ENCODE measurements at regions not wholly inside any gene's neighbourhood (a gene's known extent, or its start where the extent isn't known, plus 50 kb on each side); places are given as distances from the start of the nearest gene placed in this dataset.
A peak's percentile ranks its signal among the peaks of the same experiment; 100 is the strongest.

DNA sequence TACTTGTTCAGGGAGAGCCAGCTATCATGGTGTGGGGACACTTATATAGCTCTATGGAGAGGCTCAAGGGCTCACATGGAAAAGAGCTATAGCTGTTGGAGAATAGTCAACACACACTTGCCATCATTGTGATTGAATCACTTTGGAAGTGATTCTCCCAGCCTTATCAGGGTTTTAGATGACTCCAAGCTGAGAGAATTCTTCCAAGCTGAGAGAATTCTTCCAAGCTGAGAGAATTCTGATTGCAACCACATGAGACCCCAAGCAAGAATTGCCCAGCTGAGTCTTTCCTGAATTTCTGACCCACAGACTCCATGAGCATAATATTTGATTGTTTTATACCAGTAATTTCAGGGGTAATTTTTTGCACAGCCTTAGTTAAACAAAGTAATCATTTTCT is 1318.3 kb upstream of the RAG2 start:
- H3K9me3 Mint-ChIP-seq (ENCODE audit: low read depth), result no peaks in the 10 kb centered on the region
- no peaks in the 10 kb centered on the region for H3K4me1 Mint-ChIP-seq (ENCODE audit: low read depth)
- TF ChIP-seq, protein P1, sequence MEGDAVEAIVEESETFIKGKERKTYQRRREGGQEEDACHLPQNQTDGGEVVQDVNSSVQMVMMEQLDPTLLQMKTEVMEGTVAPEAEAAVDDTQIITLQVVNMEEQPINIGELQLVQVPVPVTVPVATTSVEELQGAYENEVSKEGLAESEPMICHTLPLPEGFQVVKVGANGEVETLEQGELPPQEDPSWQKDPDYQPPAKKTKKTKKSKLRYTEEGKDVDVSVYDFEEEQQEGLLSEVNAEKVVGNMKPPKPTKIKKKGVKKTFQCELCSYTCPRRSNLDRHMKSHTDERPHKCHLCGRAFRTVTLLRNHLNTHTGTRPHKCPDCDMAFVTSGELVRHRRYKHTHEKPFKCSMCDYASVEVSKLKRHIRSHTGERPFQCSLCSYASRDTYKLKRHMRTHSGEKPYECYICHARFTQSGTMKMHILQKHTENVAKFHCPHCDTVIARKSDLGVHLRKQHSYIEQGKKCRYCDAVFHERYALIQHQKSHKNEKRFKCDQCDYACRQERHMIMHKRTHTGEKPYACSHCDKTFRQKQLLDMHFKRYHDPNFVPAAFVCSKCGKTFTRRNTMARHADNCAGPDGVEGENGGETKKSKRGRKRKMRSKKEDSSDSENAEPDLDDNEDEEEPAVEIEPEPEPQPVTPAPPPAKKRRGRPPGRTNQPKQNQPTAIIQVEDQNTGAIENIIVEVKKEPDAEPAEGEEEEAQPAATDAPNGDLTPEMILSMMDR (IDR thresholded peaks at IDR 0.05; ENCODE audit: unreplicated experiment), result no peak
- H3K4me3 Mint-ChIP-seq (ENCODE audit: low read depth), result no peak overlapping the region
- H3K27me3 Mint-ChIP-seq, result no peaks in the 10 kb centered on the region
- no peak for DNase-seq (ENCODE audit: low spot score, unreplicated experiment)
- no peak overlapping the region for H3K27ac Mint-ChIP-seq
- H3K36me3 Mint-ChIP-seq (ENCODE audit: insufficient read depth), result no peaks in the 10 kb centered on the region

DNA sequence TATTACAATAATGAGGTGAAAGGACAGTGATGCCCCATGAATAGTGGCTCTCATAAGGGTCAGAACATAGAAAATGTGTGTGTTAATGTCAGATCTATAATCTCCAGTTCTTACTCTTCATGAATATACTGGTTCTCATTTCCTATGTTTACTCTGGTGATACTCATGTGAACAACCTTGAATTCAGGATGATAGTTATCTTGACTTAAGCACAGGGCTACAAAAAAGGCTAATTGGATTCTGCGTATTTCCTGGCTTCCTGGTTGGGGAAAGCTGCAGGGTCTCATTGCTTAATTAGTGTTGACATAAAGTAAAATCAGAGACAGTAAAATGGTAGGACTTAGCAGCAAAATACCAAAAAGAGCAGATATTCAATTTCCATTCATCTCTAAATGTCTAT is 1316.8 kb upstream of the RAG2 start:
- H3K27me3 Mint-ChIP-seq, result no peaks in the 10 kb centered on the region
- no peaks in the 10 kb centered on the region for H3K36me3 Mint-ChIP-seq (ENCODE audit: insufficient read depth)
- no peak overlapping the region for H3K4me3 Mint-ChIP-seq (ENCODE audit: low read depth)
- no peak overlapping the region for H3K27ac Mint-ChIP-seq
- no peaks in the 10 kb centered on the region for H3K4me1 Mint-ChIP-seq (ENCODE audit: low read depth)
- no peak for DNase-seq (ENCODE audit: low spot score, unreplicated experiment)
- TF ChIP-seq, protein P1 (IDR thresholded peaks at IDR 0.05; ENCODE audit: unreplicated experiment), result no peak
- H3K9me3 Mint-ChIP-seq (ENCODE audit: low read depth), result no peaks in the 10 kb centered on the region

DNA sequence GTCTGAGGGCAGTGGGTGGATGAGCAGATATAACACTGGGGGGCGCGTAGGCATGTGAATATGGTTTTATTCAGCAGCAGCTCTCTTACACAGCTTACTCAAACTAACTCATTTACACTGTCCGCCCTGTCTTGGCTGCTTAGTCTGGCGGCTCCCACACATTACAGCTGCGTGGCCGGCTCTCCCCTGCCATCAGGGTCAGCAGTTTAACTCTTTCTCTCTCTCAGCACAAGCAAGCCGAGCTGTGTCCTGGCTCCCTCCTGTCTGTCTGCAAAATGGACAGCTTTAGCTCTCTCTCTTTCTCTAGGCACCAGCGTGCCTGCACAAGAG is 1310.1 kb upstream of the RAG2 start:
- H3K27me3 Mint-ChIP-seq, result no peaks in the 10 kb centered on the region
- H3K4me3 Mint-ChIP-seq (ENCODE audit: low read depth), result no peak overlapping the region
- no peaks in the 10 kb centered on the region for H3K36me3 Mint-ChIP-seq (ENCODE audit: insufficient read depth)
- TF ChIP-seq, protein P1 (IDR thresholded peaks at IDR 0.05; ENCODE audit: unreplicated experiment), result no peak
- no peaks in the 10 kb centered on the region for H3K4me1 Mint-ChIP-seq (ENCODE audit: low read depth)
- no peak for DNase-seq (ENCODE audit: low spot score, unreplicated experiment)
- H3K27ac Mint-ChIP-seq, result no peak overlapping the region
- H3K9me3 Mint-ChIP-seq (ENCODE audit: low read depth), result no peaks in the 10 kb centered on the region

GRCh38 chr11:37907436-37908218 is 1309.6 kb upstream of the RAG2 start:
- Mint-ChIP-seq H3K4me1 (ENCODE audit: low read depth) (no peaks in the 10 kb centered on the region), H3K36me3 (ENCODE audit: insufficient read depth) (no peaks in the 10 kb centered on the region), H3K27ac (no peak overlapping the region), H3K9me3 (ENCODE audit: low read depth) (no peaks in the 10 kb centered on the region), H3K27me3 (no peaks in the 10 kb centered on the region), H3K4me3 (ENCODE audit: low read depth) (no peak overlapping the region)
- TF ChIP-seq, protein P1 (IDR thresholded peaks at IDR 0.05; ENCODE audit: unreplicated experiment), result no peak
- no peak for DNase-seq (ENCODE audit: low spot score, unreplicated experiment)

DNA sequence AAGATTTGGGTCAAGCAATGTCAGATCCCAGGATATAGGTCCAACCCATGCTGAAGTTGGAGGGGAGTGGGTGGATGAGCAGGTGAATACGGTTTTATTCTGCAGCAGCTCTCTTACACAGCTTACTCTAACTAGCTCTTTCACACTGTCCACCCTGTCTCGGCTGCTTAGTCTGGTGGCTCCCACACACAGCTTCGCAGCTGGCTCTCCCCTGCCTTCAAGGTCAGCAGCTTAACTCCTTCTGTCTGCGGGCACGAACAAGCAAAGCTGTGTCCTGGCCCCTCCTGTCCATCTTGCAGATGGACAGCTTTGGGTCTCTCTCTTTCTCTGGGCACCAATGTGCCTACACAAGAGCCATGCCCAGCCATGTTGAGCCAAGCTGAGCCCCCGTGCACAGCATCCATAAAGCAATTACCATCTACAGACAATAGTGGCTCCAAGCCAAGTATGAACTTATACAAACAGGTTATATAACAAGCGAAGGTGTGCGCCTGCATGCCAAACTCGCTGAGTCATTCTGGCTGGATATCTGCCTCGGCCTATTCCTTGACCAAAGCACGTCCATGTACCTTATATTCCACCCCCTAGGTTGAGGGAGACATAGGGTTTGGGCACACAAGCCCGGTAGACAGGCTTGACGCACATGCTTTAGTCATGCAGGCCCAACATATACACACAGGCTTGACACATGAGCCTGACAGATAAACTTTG is 1307.8 kb upstream of the RAG2 start:
- TF ChIP-seq, protein P1 (IDR thresholded peaks at IDR 0.05; ENCODE audit: unreplicated experiment), result no peak
- H3K9me3 Mint-ChIP-seq (ENCODE audit: low read depth), result no peaks in the 10 kb centered on the region

More for the DNA sequence above, 1307.8 kb upstream of the RAG2 start:
- H3K36me3 Mint-ChIP-seq (ENCODE audit: insufficient read depth), result no peaks in the 10 kb centered on the region
- DNase-seq (ENCODE audit: low spot score, unreplicated experiment), result no peak
- H3K27ac Mint-ChIP-seq, result peak overlapping the region; percentile 10
- H3K27me3 Mint-ChIP-seq, result no peaks in the 10 kb centered on the region
- H3K4me1 Mint-ChIP-seq (ENCODE audit: low read depth), result no peaks in the 10 kb centered on the region
- no peak overlapping the region for H3K4me3 Mint-ChIP-seq (ENCODE audit: low read depth)
